Uterus (tissue), 2 donors: ENCODE measurements at regions not wholly inside any gene's neighbourhood (a gene's known extent, or its start where the extent isn't known, plus 50 kb on each side); places are given as distances from the start of the nearest gene placed in this dataset.

ENCODE experiments used
- POLR2A ChIP-seq, 2 donors: fragments of 450-650 bp; IDR thresholded peaks; one replicate each; pipeline ENCODE4 v1.6.1; 2016; ENCODE audit warnings: antibody characterized with exemption in 2 of 2, mild to moderate bottlenecking in 1 of 2, moderate library complexity in 1 of 2
- TF ChIP-seq, protein P1 (sequence below), 4 experiments: fragments of 200-600 bp in 2 of 4; fragments of 450-650 bp in 2 of 4; sonication (generic) in 2 of 4; IDR thresholded peaks; one replicate each; pipeline ENCODE4 v1.5.1; 2016 to 2019; ENCODE audit warnings: antibody characterized with exemption in 4 of 4, mild to moderate bottlenecking in 2 of 4, moderate library complexity in 1 of 4

DNA sequence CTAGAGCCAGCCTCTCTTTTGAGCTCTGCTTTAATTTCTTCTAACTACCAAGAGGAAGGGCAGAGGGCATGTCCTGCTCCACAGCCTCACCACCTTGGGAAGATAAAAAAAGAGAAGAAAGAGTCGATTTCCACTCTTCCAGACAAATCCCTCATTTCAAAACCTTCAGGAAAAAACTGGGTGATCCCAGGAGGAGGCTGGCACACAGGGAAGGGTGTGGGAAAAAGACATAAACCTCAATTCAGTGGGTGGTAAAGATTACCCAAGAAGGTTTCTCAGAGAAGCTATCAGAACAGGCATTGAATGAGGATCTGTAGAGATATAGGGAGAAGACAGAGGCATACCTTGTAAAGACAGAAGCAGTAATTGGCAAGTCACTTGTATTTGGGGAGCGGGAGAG is 79.9 kb upstream of the CRHR1 start:
- TF ChIP-seq, protein P1, sequence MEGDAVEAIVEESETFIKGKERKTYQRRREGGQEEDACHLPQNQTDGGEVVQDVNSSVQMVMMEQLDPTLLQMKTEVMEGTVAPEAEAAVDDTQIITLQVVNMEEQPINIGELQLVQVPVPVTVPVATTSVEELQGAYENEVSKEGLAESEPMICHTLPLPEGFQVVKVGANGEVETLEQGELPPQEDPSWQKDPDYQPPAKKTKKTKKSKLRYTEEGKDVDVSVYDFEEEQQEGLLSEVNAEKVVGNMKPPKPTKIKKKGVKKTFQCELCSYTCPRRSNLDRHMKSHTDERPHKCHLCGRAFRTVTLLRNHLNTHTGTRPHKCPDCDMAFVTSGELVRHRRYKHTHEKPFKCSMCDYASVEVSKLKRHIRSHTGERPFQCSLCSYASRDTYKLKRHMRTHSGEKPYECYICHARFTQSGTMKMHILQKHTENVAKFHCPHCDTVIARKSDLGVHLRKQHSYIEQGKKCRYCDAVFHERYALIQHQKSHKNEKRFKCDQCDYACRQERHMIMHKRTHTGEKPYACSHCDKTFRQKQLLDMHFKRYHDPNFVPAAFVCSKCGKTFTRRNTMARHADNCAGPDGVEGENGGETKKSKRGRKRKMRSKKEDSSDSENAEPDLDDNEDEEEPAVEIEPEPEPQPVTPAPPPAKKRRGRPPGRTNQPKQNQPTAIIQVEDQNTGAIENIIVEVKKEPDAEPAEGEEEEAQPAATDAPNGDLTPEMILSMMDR (IDR thresholded peaks at IDR 0.05): no peak
- no peak for TF ChIP-seq POLR2A (IDR thresholded peaks at IDR 0.05)
